ENCODE measurements at regions not wholly inside any gene's neighbourhood (a gene's known extent, or its start where the extent isn't known, plus 50 kb on each side); places are given as distances from the start of the nearest gene placed in this dataset.

GRCh38 chr10:78358351-78358750 lies 324.7 kb downstream of the RPS24 start:
- DNase-seq (ENCODE audit: low read depth, low spot score): no peak
- no peak overlapping the region for H3K4me2 ChIP-seq (ENCODE audit: low read length)
- intact Hi-C loops (cut with micrococcal nuclease): no loop called here
- no peaks in the 10 kb centered on the region for H3K79me2 ChIP-seq (ENCODE audit: insufficient read depth, low read length)
- RAD21 ChIA-PET (ENCODE audit: low non-redundant PET in 1 of 2, low total read pairs in 2 of 2, uncharacterized antibody in 2 of 2, unreplicated experiment in 2 of 2): no interaction called here
- no peak for TF ChIP-seq SRF (IDR thresholded peaks at IDR 0.05; ENCODE audit: low read depth)
- TF ChIP-seq ATF3 (IDR thresholded peaks at IDR 0.05): no peak
- no peak for TF ChIP-seq ZFX (IDR thresholded peaks at IDR 0.05)
- TF ChIP-seq TCF7L2 (IDR thresholded peaks at IDR 0.05; ENCODE audit: borderline replicate concordance, extremely low read depth, insufficient read depth, insufficient read length): no peak
- TF ChIP-seq CTCF (IDR thresholded peaks at IDR 0.05 in 2 of 3, conservative IDR thresholded peaks at IDR 0.05 in 1 of 3; ENCODE audit: borderline replicate concordance in 1 of 3, insufficient read depth in 1 of 3, low read depth in 2 of 3, low read length in 2 of 3): no peak
- TF ChIP-seq POLR2AphosphoS5 (IDR thresholded peaks at IDR 0.05; ENCODE audit: low read depth, low read length): no peak
- no peak for TF ChIP-seq MAX (IDR thresholded peaks at IDR 0.05)
- TF ChIP-seq ELF1 (IDR thresholded peaks at IDR 0.05; ENCODE audit: borderline replicate concordance, low read depth): no peak
- no peak for TF ChIP-seq REST (IDR thresholded peaks at IDR 0.05; ENCODE audit: low read depth)
- TF ChIP-seq RAD21 (IDR thresholded peaks at IDR 0.05; ENCODE audit: low read depth): no peak
- TF ChIP-seq CBX3 (IDR thresholded peaks at IDR 0.05; ENCODE audit: low read depth): no peak
- no peak for TF ChIP-seq SP1 (IDR thresholded peaks at IDR 0.05; ENCODE audit: low read depth)
- no peak for TF ChIP-seq ZBTB33 (IDR thresholded peaks at IDR 0.05; ENCODE audit: extremely low read depth, insufficient replicate concordance, low read length)
- TF ChIP-seq ZNF274 (IDR thresholded peaks at IDR 0.05; ENCODE audit: low read depth, low read length): no peak
- TF ChIP-seq POLR2A (IDR thresholded peaks at IDR 0.05; ENCODE audit: borderline replicate concordance, extremely low read depth, insufficient read depth, insufficient read length): no peak
- TF ChIP-seq FOSL1 (IDR thresholded peaks at IDR 0.05; ENCODE audit: low read depth): no peak
- TF ChIP-seq CEBPB (IDR thresholded peaks at IDR 0.05; ENCODE audit: low read depth): no peak
- no peak for TF ChIP-seq SIN3A (IDR thresholded peaks at IDR 0.05; ENCODE audit: low read depth)
- no peak for TF ChIP-seq EZH2phosphoT487 (IDR thresholded peaks at IDR 0.05; ENCODE audit: borderline replicate concordance)
- no peak for TF ChIP-seq YY1 (IDR thresholded peaks at IDR 0.05; ENCODE audit: extremely low read depth, insufficient replicate concordance, low read depth, low read length)
- H3K9ac ChIP-seq (ENCODE audit: low read length): no peak overlapping the region
- POLR2A ChIA-PET: interaction anchor here (1.5 kb wide), 1 partner anchor 12 kb away, joined by 3 read pairs; no protein-coding TSS in a partner anchor
- no peak overlapping the region for H3K4me3 ChIP-seq (replicated peaks in 1 of 2; ENCODE audit: low read depth in 1 of 2, low read length in 2 of 2)
- CTCF ChIA-PET: no interaction called here
- ATAC-seq: no peak
- H2AFZ ChIP-seq (ENCODE audit: low read depth, low read length, poor library complexity, severe bottlenecking): no peak overlapping the region
- H3K36me3 ChIP-seq (ENCODE audit: control insufficient read depth in 1 of 2, insufficient read depth in 2 of 2, low read length in 2 of 2): no peaks in the 10 kb centered on the region
- H4K20me1 ChIP-seq (ENCODE audit: insufficient read depth): no peaks in the 10 kb centered on the region
- H3K27ac ChIP-seq (ENCODE audit: low read depth, low read length): no peak overlapping the region
- no peaks in the 10 kb centered on the region for H3K4me1 ChIP-seq (ENCODE audit: control insufficient read depth in 1 of 2, insufficient read depth in 2 of 2, low read length in 2 of 2)
- H3K9me3 ChIP-seq (ENCODE audit: control insufficient read depth in 1 of 2, insufficient read depth in 1 of 2, low read depth in 1 of 2, low read length in 2 of 2): no peaks in the 10 kb centered on the region
- H3K27me3 ChIP-seq (ENCODE audit: insufficient read depth, low read length): peaks cover 35% of the 10 kb centered on the region; the same call in 1 of the 2 replicates
- no peaks in the 10 kb centered on the region for H3K9me2 ChIP-seq (ENCODE audit: insufficient read depth)
- BruUV-seq (replicated peaks): no TSS peak

Measured in HCT116 (cell line).